ENCODE measurements at regions not wholly inside any gene's neighbourhood (a gene's known extent, or its start where the extent isn't known, plus 50 kb on each side); places are given as distances from the start of the nearest gene placed in this dataset.

GRCh38 chr3:28788571-28788970 lies 439.9 kb upstream of the AZI2 start:
- TF ChIP-seq, protein P1, sequence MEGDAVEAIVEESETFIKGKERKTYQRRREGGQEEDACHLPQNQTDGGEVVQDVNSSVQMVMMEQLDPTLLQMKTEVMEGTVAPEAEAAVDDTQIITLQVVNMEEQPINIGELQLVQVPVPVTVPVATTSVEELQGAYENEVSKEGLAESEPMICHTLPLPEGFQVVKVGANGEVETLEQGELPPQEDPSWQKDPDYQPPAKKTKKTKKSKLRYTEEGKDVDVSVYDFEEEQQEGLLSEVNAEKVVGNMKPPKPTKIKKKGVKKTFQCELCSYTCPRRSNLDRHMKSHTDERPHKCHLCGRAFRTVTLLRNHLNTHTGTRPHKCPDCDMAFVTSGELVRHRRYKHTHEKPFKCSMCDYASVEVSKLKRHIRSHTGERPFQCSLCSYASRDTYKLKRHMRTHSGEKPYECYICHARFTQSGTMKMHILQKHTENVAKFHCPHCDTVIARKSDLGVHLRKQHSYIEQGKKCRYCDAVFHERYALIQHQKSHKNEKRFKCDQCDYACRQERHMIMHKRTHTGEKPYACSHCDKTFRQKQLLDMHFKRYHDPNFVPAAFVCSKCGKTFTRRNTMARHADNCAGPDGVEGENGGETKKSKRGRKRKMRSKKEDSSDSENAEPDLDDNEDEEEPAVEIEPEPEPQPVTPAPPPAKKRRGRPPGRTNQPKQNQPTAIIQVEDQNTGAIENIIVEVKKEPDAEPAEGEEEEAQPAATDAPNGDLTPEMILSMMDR (conservative IDR thresholded peaks at IDR 0.05) = no peak
- no peak for TF ChIP-seq ZFX (IDR thresholded peaks at IDR 0.05)
